GM21737 (cell line): ENCODE measurements at regions not wholly inside any gene's neighbourhood (a gene's known extent, or its start where the extent isn't known, plus 50 kb on each side); places are given as distances from the start of the nearest gene placed in this dataset.

ENCODE experiments used
- ATAC-seq: cut with Tn5 transposase; IDR thresholded peaks from one replicate; pipeline ENCODE4 v1.9.1; 2021; ENCODE audit warnings: mild to moderate bottlenecking, moderate library complexity; ENCODE audit not compliant: unreplicated experiment

GRCh38 chr2:8300905-8301304, 381.0 kb upstream of the ID2 start:
- no peak for ATAC-seq

- peak; percentile 72 for ATAC-seq
Observed at GRCh38 chr2:8303322-8303832, 378.5 kb upstream of the ID2 start.

DNA sequence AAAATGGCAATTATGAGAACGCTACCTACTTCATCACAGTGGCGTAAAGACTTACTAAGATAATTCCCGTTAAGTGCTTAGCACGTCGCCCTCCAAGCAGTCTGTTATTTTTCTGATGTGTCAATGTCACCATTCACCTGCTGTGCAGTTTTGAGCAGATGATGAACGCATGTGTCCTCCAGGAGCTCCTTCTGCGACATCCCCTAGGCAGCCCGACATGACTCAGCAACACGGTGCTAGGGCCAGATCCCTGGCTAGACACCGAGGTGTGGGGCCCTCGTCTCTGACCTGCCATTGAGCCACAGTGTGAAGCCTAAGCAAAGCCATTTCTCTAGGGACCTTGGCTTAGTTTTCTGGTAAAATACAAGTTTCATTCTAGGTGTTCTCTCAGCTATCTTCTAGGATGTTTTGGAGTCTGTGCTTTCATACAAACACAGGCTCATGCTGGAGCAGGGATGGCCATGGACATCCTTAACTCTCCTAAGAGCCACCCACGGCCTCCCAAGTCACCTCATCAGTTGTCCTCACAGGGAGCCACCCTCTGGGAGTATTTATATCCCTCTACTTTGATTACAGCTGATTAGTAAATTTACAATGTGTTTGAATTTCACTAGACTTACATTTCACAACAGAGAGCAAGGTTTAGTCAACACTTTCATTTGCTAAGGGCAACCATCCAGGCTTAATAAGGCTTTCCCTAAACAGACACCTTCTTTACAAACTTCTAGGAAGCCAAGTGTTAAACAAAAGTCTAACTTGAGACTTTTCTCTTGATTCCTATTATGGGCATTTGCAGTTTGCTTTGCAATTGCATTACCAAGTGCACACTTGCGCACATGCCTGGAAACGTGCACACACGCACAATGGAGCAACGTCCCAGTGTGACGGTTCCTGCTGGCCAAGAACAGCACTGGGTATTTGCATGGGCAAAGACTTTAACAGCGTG, 376.8 kb upstream of the ID2 start:
- ATAC-seq = no peak

GRCh38 chr2:8306530-8307351, 375.1 kb upstream of the ID2 start:
- ATAC-seq = no peak

GRCh38 chr2:8307606-8308180, 374.2 kb upstream of the ID2 start:
- no peak for ATAC-seq

GRCh38 chr2:8309131-8309530, 372.7 kb upstream of the ID2 start:
- ATAC-seq = no peak

DNA sequence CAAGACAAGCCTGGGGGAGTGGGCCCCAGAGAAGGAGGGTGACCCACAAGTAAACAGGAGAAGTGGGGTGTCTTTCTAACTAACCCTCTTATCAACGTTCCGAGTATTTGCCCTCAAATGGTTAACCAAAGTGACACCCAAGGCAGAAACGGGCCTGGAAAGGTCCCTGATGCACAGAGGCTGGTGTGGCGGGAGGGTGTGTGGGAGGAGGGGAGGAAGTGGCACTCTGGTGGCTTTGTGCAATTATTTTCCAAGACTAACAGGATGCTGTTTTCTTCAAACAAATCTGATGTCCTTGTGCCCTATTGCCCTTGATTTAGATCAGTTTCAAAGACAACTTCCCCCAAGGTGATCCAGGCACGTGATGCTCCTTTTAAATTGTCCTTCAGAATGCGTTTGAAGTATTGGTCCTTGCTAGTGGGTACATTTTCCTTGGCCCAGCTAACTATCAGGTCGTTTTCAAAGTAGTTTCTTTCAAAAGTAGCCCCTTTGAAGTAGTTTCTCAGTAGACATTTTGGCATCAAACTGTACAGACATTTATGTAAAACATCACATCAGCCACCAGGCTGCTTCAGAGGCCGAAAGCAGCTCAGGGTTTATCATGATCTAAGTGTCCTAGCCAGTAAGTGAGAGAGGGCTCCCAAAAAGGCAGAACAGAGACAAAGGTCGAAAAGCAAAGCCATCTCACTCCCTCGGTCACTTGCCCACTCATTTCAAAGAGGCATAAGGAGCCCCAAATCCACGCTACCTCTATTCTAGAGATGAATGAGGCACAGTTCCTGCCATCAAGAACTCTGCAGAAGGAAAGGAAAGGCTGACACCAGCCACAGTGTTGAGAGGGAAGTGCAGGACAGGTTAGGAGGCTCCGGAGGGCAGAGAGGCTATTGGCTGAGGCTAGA, 371.1 kb upstream of the ID2 start:
- ATAC-seq = no peak

- no peak for ATAC-seq
Observed at GRCh38 chr2:8312221-8312620, 369.6 kb upstream of the ID2 start.

DNA sequence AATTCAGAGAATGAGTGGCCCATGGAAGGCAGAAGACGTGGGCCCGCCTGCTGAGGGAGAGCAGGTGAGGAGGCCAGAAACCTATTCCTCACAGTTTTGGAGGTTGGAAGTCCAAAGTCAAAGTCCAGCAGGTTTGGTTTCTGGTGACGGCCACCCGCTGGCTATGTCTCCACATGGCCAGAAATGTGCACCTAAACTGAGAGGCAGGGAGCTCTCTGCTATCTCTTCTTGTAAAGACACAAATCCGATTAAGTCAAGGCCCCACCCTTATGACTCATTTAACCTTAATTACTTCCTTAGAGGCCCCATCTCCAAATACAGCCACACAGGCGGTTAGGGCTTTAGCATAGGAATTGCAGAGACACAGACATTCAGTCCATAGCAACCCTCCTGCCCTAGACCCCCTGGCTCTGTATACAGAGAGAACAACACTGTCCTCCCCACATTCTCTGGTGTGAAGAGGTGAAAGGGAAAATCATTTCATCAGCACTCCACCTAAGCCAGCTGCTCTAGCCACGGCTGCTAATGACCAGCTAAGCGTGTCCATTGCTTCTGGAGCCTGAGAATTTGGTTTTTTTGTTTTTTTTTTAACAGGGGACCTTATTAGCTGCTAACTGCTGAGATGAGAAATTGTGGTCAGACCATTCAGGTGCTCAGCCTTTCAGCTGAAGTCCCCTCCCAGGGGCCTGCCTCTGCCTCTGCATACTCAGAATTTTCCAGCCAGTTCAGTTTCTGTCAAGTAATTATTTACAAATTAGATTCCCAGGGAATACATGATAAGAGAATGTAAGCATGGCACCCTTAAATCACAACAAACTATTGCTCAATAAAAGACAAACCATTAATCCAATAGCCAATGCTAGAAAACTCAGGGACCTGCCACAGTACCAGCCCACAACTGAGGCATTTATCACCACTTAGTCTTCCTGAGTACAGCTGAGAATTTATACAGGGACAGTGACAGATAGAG, 368.7 kb upstream of the ID2 start:
- ATAC-seq = peak; percentile 79

GRCh38 chr2:8314063-8314462, 367.8 kb upstream of the ID2 start:
- no peak for ATAC-seq

DNA sequence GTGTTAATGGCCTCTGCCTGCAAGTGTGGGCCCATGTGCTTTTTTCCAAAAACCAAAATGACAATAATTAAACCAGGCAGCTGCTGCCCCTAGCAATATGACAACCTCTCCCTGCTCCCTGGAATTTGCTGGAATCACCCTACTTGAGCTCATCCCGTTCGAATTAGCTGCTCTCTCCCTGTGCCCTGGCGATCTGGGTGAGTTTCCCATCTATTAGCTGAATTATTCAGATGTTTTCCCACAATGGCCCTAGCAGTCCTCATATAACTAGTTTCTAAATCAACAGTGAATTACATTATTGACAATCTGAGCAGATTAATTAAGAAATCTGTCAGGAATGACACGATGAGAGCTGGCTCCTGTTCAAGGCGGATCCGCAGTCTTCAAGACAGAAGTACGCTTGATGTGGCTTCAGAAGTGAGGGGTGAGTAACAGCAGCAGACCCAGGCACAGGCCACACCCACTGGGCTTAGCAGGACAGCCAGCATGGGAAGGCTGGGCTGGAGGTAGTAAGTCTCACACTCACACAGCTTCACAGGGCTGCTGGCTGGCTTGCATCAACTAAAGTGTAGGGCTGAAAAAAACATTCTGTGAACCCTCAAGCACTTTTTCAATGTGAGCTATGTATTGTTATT, 366.2 kb upstream of the ID2 start:
- no peak for ATAC-seq

DNA sequence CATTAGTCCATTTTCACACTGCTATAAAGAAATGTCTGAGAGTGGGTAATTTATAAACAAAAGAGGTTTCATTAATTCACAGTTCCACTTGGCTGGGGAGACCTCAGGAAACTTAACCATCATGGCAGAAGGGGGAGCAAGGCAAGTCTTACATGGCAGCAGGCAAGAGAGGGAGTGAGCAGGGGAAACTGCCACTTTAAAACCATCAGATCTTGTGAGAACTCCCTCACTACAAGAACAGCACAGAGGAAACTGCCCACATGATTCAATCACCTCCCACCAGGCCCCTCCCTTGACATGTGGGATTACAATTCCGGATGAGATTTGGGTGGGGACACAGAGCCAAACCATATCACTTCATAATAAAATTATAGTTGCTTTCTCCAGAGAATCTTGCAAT, 365.5 kb upstream of the ID2 start:
- no peak for ATAC-seq

- ATAC-seq = no peak
Observed at GRCh38 chr2:8317418-8317817, 364.4 kb upstream of the ID2 start.

GRCh38 chr2:8319219-8319618, 362.6 kb upstream of the ID2 start:
- ATAC-seq = no peak

- ATAC-seq = no peak
Observed at GRCh38 chr2:8320311-8321066, 361.4 kb upstream of the ID2 start.

GRCh38 chr2:8322634-8323033, 359.2 kb upstream of the ID2 start:
- no peak for ATAC-seq

DNA sequence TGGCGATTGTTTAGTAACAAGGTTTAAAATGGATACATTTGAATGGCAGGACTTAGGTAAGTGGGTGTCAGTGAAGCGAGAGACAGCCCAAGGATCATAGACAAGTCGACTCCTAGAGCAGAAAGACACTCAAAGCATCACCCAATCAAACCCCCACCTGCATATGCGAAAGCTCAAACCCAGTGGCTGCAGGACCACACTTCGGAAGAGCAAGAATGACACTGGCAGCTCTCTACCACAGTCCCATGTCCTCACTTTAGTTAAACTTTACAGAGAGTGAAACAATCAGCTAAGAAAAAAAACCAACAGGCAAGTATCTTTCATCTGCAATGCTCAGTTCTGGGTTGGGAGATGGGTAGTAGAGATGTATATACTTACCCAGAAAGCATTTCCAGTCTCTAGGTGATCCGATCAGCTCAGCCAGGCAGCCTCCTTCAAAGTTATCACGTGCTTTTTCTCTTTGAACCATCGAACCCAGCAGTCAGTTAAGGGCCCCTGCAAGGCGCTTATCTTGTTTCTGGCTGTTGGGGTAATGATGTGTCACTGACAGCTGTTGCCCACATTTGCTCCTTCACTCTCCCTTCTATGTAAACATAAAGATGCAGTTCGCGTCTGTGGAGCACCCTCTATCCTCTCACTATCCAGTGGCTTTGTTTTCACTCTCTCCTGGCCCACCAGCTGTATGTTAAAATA, 357.5 kb upstream of the ID2 start:
- no peak for ATAC-seq
